IPS-11a (cell line): ENCODE measurements at regions not wholly inside any gene's neighbourhood (a gene's known extent, or its start where the extent isn't known, plus 50 kb on each side); places are given as distances from the start of the nearest gene placed in this dataset.

Source experiments
- H3K4me3 ChIP-seq: one replicate; pipeline ENCODE4 v1.5.1; 2013; ENCODE audit warnings: low read depth, low read length, control low read depth

DNA sequence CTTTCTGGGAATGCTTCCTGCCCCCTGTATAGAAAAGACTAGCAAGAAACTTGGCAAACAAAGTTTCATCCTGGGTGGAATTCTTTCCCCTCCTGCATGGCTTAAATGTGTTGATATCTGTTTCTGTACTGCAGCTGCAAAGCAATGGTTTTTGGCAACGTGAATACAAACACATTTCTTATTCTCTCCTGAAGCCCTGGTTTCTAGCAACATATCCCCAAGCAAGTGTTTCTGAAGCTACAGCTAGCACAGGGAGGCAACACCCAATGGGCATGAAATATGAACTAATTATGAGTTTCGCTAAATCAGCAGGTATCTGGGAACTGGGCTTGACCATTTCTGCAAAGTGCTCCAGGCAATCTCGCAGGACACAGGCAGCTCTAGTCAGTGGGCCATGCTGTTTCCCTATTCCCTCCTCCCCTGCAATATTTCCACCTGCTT is 392.3 kb upstream of the TMPO start:
- no peak overlapping the region for H3K4me3 ChIP-seq

DNA sequence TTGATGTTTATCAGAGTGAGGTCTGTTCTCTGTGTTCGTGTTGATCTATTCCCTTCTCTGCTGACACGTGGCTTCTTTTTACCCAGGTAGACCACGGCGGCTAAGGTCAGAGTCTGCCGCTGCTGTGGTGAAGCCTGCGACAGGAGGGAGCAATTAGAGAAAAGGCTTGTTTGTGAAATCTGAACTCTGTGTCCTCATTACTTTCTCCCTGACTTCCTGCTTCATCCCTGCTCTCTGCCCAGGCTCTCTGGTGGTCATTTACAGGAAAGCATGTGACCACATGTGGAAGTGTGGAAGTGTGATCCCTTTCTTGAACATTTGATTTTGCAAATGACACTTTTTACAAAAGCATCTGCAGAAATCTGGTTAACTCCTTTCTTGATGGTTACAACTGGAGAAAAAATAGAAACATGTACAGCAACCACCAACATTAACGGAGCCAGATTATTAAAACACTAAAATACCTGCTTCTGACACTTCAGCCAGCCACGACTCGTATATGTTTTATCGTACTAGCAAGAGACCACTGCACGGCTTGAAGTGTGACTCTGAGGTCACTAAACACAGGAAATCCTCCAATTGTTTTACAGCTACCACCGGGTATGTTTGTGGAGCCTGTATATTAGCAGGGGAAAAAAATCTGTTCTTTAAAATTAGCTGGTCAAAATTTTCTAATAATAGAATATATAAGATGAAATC is 388.6 kb upstream of the TMPO start:
- H3K4me3 ChIP-seq: no peak overlapping the region

DNA sequence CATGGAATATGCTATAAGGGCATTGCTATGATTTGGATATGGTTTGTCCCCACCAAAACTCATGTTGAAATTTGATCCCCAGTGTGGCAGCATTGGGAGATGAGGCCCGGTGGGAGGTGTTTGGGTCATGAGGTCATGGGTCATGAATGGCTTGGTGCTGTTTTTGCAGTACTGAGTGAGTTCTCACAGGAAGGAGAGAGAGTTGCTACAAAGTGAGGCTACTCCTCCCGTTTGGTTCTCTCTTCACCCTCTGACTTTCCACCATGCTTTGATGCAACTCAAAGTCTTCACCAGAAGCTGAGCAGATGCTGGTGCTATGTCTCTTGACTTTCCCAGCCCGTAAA is 388.1 kb upstream of the TMPO start:
- no peak overlapping the region for H3K4me3 ChIP-seq

DNA sequence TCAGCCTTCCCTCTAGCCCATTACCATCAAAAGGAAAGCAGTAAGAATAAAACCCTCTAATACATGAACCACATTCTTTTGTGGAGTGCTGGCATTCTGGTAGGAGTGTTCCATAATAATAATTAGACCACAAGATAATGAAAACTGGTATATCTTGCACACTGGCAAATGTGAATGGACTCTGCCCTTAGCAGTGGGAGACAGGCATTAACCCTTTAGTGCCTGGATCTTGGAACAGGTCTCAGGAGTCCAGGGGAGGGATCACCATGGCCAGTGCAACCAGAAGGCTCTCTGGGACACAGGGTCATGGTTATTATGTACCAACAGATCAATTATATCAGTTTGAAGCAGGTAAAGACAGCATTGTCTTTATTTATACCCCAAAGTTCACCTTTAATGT is 387.5 kb upstream of the TMPO start:
- H3K4me3 ChIP-seq: no peak overlapping the region

DNA sequence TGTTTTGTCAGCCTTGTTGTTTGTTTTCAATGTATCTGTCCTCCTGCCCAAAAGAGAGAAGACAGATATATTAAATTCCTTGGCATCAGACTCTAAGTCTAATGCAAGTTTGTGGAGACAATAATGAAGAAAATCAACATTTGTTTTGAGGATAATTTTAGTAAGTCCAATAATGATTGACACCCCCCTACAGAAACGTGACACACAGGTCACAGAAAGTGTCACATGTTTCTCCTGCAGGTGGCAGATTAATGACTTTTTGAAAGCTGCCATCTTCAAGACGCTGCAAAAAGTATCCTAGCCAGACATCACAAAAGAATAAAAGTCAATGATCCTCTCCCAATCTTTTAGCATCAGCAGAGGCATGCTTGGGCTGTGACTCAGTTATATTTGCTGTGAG is 378.8 kb upstream of the TMPO start:
- H3K4me3 ChIP-seq: no peak overlapping the region

DNA sequence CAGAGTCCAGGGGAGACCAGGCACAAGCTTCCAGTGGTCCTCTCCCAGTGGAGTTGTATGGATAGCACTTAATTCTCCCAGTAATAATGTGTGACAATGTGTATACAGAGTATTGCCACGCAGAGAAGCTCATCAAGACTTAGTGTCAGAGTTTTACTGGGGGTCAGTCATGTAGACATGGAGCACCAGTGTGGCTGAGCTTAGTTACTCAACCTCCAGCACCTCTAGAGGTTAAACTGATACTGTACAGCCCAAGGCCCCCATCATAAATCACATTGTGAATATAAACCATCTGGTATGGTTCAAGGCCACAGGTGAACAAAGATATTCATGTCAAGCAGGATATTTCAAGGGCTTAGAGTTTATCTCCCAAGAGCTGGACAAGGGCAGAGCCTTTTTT is 378.1 kb upstream of the TMPO start:
- no peak overlapping the region for H3K4me3 ChIP-seq

DNA sequence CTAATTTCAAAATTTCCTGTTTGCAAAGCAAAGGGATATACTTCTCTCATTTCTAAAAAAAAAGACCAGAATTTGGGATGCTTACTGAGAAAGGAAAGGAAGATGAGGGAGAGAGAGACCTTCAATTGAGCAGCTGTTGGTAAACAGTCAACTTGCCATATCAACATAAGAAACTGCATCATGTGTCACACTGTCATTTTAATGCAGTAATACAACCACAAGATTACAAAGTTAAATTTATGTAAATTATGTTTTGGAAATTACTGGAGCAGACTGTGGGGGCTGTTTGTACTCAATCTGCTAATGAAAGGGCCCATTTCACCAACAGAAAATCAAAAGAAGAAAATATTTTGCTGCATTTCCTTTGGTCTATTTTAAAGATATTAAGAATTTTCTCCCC is 370.4 kb upstream of the TMPO start:
- no peak overlapping the region for H3K4me3 ChIP-seq

DNA sequence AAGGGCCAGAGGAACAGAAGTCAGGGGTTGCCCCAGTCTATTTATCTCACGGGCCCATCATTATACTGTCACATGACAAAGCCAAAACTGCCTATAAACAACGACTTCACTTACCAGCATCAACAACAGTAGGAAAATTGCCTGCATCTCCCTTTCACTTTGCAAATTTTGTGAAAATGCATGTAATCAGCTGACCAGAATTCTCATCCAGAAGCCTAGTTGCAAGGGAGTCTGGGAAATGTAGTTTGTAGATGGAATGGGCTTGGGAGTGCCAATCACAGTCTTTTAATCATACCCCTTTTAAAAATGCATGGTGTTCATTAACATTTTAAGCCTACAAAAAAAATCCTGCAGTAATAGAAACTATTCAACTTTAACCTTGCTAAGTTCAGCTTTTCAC is 369.3 kb upstream of the TMPO start:
- no peak overlapping the region for H3K4me3 ChIP-seq

DNA sequence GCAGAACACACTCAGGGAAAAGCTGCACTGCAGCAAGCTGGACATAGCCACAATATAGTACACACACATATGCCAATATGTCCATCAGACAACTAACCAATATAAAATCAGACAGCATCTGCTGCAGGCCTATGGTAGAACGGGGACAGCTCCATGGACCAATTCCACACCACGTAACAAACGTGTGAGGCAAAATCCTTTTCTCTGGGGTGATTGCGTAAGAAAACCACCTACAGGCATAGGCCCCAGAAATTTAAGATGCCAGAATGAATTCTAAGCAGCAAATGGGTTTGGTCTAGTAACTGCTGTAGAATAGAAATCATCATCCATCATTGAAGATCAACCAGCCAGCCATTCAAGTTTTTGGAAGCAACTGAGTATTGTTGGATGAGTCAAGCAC is 368.9 kb upstream of the TMPO start:
- no peak overlapping the region for H3K4me3 ChIP-seq

DNA sequence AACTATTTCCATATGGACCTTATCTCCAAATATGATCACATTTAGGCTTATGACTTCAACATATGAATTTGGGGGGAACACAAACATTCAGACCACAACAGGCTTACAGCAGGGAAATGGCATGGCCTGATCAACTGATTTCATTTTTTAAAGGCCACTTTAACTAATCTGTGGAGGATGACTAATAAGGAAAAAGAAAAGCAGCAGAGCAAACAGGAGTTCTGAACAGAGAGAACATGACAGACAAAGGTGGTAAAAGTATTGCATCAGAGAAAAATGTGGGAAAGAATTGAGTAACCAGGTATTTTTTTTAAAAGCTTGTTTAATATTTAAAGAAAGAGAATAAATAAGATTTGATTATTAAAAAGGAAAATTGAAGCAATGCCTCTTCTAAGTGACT is 366.1 kb upstream of the TMPO start:
- H3K4me3 ChIP-seq: no peak overlapping the region

DNA sequence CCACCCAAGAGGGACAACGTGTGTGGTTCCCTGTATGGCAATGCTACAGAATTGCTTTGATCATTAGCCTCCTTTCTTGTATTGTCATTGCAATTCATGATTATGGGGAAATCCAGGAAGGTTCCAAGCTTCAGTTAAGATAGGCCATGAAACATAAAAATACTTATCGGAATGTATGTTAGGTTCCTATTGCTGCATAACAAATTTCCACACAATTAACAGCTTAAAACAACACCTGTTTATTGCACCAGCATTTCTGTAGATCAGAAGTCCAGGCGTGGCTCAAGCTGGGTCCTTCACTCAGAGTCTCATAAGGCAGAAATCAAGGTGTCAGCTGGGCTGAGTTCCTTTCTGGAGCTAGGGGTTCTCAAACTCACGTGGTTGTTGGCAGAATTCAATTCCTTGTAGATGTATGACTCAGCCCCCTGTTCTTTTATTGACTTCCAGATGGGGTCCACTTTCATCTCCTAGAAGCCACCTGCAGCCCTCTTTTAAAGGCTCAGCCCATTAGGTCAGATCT is 365.6 kb upstream of the TMPO start:
- H3K4me3 ChIP-seq: no peak overlapping the region

DNA sequence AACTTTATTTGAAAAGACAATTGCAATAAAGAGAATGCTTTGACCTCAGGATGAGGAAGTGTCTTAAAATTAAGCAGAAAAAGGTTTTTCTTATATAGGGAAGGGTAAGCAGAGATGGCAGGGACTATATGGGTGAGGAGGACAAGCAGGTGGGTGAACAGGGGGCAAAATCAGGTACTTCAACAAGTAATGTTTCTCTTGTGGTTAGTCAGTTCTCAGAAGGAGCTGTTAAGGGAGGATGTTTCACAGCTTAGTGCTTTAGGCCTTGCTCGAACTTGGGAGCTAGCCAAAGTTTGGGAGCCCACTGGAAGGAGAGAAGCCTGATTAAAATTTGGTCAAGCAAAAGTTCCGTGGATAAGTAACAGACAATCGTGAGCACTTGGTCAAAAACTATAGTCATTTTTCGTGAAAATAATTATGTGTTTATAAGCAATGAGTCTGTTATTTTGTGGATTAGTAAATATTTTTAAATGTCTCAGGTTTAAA is 364.2 kb upstream of the TMPO start:
- no peak overlapping the region for H3K4me3 ChIP-seq

DNA sequence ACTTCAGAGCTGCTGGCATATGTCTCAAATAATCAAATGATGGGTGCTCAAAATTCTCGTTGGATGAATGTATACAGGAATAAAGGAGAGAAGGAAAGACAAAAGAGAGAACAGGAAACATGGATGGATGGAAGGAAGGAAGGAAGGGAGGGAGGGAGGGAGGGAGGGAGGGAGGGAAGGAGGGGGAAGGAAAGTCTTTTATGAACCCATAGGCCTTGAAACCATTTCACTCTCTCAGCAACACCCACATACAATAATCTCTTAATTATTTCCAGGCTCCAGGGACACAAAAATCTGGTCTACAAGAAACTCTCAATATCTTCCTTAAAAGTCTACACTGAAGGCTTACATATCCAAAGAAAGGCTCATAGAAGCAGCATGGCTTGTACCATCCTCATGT is 363.4 kb upstream of the TMPO start:
- no peak overlapping the region for H3K4me3 ChIP-seq

DNA sequence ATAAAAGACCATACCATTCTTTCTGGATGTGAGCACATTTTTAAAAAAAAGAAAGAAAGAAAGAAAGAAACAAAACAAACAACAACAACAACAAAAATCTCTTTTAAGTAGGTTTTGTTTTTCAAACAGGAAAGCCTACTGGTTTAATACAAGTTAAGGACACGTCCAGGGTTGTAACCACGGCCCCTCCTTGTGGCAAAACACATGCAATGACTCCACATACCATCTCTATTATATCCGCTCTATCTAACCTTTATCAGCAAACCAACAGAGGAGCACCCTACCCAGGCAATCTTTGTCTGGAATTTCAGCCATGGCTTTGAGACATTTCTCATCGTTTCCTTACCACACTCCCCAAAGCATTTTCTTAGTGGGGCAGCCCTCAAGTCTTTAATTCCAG is 360.5 kb upstream of the TMPO start:
- H3K4me3 ChIP-seq: no peak overlapping the region

DNA sequence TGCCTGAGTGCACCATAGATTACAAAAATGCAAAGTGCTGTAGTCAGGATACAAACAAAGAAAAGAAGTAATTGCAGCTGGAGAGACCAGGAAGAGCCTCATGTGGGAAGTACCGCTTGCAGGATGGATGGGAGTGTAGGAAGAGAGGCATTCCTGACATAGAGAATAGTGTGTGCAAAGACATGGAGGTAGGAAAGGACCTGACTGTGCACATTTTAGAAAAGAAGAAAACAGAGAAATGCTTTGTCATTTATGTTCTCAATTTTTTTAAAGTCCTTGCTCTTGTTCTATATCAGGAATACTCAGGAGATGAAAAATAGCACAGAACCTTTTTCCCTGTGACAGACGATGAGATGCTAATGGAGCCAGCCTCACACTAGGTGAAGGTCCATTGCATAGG is 358.7 kb upstream of the TMPO start:
- no peak overlapping the region for H3K4me3 ChIP-seq

DNA sequence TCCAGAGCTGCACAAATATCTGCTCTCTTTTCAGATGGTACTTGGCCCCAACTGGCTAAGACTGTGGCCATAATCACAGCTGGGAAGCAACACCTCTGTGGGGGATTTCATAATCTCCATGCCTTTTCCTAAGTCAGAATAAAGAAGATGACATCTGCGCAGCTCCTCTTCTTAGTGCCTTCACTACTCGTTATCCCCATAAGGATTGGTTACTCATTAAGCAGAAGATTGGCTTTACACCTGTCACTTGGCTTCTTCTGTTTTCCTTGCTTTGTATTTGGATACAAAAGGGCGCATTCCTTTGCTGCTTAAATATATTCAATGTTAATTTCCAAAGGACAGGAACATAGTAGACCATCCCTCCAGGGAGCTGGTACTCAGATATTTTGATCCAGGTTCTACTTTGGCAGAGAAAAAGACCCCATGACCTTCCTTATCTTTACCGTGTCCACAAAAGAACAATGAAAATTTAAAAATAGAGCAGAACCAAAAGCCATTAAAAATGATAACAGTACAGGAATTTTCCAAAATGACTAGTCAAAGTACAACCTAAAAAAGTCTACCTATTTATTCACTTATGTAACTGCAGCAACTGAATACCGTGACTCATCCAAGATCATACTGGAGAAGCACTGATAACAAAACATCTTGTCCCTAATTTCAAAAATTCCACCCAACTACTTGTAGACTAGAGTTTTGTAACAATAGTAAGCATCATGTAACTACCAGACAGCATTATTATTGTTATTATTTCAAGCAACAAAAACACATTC is 352.3 kb upstream of the TMPO start:
- no peak overlapping the region for H3K4me3 ChIP-seq

DNA sequence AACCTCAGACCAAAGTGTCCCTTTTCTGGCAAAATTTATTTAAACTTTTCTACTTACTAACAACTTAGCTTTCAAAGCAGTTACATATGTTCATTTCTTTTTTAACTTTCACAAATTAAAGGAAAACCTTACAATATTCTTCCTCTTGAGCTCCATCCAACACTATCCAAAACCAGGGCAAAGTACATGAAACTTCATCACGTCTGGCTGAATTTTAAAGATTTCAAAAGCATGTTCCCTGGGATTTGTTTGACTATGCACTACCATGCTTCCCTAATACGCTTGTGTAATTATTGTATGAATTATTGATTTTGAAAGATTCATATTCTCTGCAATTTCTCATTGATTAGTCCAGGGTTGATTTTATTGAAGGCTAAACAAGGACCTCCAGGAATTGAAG is 343.1 kb upstream of the TMPO start:
- H3K4me3 ChIP-seq: no peak overlapping the region

DNA sequence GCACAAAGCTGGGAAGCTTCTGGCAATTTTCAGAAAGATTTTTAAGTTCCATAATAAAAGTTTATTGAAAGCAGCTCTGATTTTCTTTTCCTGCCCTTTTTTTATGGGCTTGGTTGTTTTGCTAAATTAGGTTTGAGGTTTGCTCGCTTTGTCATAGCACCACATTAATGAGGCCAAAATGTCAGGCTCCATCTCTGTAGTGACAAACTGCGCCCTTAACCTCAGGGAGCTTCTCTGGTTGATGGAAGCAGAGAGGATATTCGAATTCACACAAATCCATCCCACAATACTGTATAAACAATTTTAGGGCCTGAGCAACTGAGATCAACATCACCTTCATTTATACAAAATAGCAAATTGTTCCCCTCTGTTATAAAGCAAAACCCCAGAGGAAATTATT is 342.6 kb upstream of the TMPO start:
- H3K4me3 ChIP-seq: no peak overlapping the region

DNA sequence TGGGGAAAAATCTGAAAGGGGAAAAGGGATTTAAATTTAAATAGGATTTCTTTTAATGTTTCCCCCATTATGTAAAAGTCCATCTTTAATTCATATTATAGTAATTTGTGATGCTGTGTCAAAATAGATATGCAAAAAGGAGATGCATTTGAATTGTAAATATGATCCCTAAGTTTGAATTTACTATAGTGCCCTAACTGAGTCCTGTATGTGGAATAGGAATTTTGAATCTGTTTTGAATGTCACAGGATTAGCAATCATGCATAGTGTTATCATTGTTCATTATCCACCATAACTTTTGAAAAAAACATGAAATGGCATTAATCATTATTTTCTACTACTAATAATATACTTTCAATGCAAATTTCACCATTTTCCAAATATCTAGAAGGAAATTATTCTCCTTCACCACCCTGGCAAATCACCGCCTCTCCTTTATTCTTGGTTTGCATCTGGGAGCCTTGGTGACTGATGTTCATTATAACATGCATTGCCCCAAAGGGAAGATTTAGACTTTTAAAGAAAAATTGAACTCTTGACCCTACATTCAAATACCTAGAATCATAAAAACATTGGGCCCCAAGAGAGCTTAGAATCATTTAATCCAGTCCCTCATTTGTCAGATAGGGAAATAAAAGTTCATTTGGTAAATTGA is 341.5 kb upstream of the TMPO start:
- no peak overlapping the region for H3K4me3 ChIP-seq

DNA sequence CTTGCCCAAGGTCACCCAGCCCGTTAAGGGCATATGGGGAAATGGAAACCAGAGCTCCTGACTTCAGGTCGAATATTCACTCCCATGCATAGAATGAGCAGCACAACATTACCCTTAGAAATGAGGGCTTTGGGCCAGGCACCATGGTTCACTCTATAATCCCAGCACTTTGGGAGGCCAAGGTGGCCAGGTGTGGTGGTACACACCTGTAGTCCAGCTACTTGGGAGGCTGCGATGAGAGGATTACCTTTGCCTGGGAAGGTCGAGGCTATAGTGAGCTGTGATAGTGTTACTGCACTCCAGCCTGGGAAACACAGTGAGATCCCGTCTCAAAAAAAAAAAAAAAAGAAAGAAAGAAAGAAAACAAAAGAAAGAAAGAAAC is 341.0 kb upstream of the TMPO start:
- H3K4me3 ChIP-seq: no peak overlapping the region

DNA sequence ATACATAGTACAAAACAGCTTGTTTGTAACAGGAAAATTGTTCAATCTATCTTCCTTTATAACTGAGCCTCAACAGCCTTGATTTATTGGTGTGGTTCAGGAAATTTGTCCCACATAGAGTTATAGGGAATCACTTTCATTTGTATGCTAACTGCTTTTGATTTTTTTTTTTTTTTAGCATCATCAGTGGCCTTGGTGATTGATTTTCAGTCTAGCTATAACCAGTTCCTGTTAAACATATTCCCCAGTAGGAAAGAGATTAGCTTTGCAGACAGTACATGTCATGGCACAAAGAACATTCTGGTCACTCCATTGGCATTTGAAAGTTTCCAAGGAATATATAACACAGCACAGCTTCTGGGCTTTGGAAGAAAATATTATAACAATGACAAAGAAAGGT is 337.3 kb upstream of the TMPO start:
- H3K4me3 ChIP-seq: no peak overlapping the region

DNA sequence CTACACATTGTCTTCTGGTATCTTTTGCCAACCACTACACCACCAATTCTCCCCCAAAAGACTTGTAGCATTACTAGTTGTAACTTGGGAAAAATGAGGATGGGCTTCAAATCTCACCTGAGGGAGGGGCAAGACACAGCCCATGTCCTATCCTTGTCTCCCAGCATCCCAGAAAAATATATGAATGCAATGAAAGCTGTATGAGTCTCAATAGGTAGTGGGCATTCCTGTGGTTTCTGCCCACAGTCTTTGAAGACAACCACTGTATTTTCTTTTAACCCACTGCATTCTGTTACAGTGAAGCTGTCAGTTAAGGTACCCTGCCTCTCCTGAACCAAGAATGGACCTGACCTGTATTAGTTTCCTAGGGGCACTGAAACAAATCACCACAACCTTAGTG is 336.2 kb upstream of the TMPO start:
- H3K4me3 ChIP-seq: no peak overlapping the region
